HG03432 (cell line): ENCODE measurements at regions not wholly inside any gene's neighbourhood (a gene's known extent, or its start where the extent isn't known, plus 50 kb on each side); places are given as distances from the start of the nearest gene placed in this dataset.

ENCODE experiments used
- ATAC-seq: cut with Tn5 transposase; IDR thresholded peaks from one replicate; pipeline ENCODE4 v1.9.1; 2021; ENCODE audit warnings: mild to moderate bottlenecking, moderate library complexity; ENCODE audit not compliant: unreplicated experiment

- ATAC-seq: no peak
These were observed 102.3 kb downstream of the LIPG start for GRCh38 chr18:49663899-49664890.

GRCh38 chr18:49662506-49662905 is 100.6 kb downstream of the LIPG start:
- ATAC-seq: no peak

- no peak for ATAC-seq
These were observed 97.1 kb downstream of the LIPG start for GRCh38 chr18:49658823-49659404.

- no peak for ATAC-seq
These were observed 94.3 kb downstream of the LIPG start for GRCh38 chr18:49656073-49656692.

GRCh38 chr18:49655266-49656072 is 93.6 kb downstream of the LIPG start:
- ATAC-seq: no peak

GRCh38 chr18:49654347-49654746 is 92.5 kb downstream of the LIPG start:
- no peak for ATAC-seq

- ATAC-seq: no peak
These were observed 91.2 kb downstream of the LIPG start for GRCh38 chr18:49652881-49653724.

GRCh38 chr18:49651033-49651432 is 89.2 kb downstream of the LIPG start:
- ATAC-seq: no peak

- ATAC-seq: no peak
These were observed 88.6 kb downstream of the LIPG start for GRCh38 chr18:49650426-49650891.

GRCh38 chr18:49648811-49649210 is 87.0 kb downstream of the LIPG start:
- ATAC-seq: no peak
